B cell (primary cell): ENCODE measurements at regions not wholly inside any gene's neighbourhood (a gene's known extent, or its start where the extent isn't known, plus 50 kb on each side); places are given as distances from the start of the nearest gene placed in this dataset.

Source experiments
- ATAC-seq: fragments of 200-7000 bp; cut with Tn5 transposase; one replicate; pipeline ENCODE4 v1.10.0; 2021; ENCODE audit warnings: low read depth, mild to moderate bottlenecking, moderate number of reproducible peaks, moderate library complexity
- CTCF ChIA-PET: fragments of 350-600 bp; sonication (Branson Sonifier 250); formaldehyde crosslinking; loops from one replicate; lab custom pipeline; 2021; ENCODE audit warnings: antibody characterized with exemption, inconsistent platforms; lab: Charles Lee
- POLR2A ChIA-PET: fragments of 350-600 bp; sonication (Branson Sonifier 250); formaldehyde crosslinking; loops from one replicate; lab custom pipeline; 2021; ENCODE audit warnings: antibody characterized with exemption; lab: Charles Lee
- DNase-seq: peaks from one replicate; pipeline ENCODE4 v3.0.0; 2013
- H2AFZ ChIP-seq: 2 replicates; pipeline ENCODE4 v1.6.1; 2012; ENCODE audit warnings: mild to moderate bottlenecking, low read depth, low read length; ENCODE audit not compliant: insufficient read depth, poor library complexity, severe bottlenecking
- H3K27ac ChIP-seq, 2 donors: 1 replicate in 1 of 2; 2 replicates in 1 of 2; pipeline ENCODE4 v1.5.1; 2012 to 2013; ENCODE audit warnings: low read length in 2 of 2, mild to moderate bottlenecking in 2 of 2, moderate library complexity in 1 of 2
- H3K27me3 ChIP-seq, 4 experiments: fragments of 200-600 bp in 1 of 4; sonication (generic) in 1 of 4; replicated peaks in 1 of 4; 1 replicate in 2 of 4; 2 replicates in 2 of 4; pipeline versions ENCODE4 v1.6.1 to v1.7.0; 2013 to 2016; ENCODE audit warnings: low read length in 3 of 4, mild to moderate bottlenecking in 2 of 4, mixed read lengths in 1 of 4, moderate library complexity in 1 of 4; ENCODE audit not compliant: insufficient read depth in 4 of 4, control insufficient read depth in 3 of 4; ENCODE audit errors: control extremely low read depth in 1 of 4
- H3K36me3 ChIP-seq, 2 experiments: replicated peaks in 1 of 2; 1 replicate in 1 of 2; 2 replicates in 1 of 2; pipeline versions ENCODE4 v1.6.1 to v1.7.1; 2013; ENCODE audit warnings: low read length in 1 of 2; ENCODE audit not compliant: insufficient read depth in 2 of 2, control insufficient read depth in 1 of 2; ENCODE audit errors: control extremely low read depth in 1 of 2, extremely low read depth in 1 of 2
- H3K4me1 ChIP-seq, 2 donors: fragments of 200-600 bp in 1 of 2; sonication (generic) in 1 of 2; 1 replicate in 1 of 2; 2 replicates in 1 of 2; pipeline versions ENCODE4 v1.5.1 to v1.6.1; 2013 to 2017; ENCODE audit warnings: low read length in 2 of 2; ENCODE audit not compliant: control insufficient read depth in 2 of 2, insufficient read depth in 2 of 2
- H3K4me2 ChIP-seq: replicated peaks from 2 replicates; pipeline ENCODE3; 2012; ENCODE audit warnings: mild to moderate bottlenecking, low read depth, low read length; ENCODE audit not compliant: poor library complexity, severe bottlenecking
- H3K4me3 ChIP-seq, 5 experiments: fragments of 200-600 bp in 1 of 5; sonication (generic) in 1 of 5; 1 replicate in 3 of 5; 2 replicates in 2 of 5; pipeline versions ENCODE4 v1.5.1 to v1.7.0; 2011 to 2016; ENCODE audit warnings: low read length in 4 of 5, mild to moderate bottlenecking in 4 of 5, low read depth in 2 of 5, control low read depth in 1 of 5, moderate library complexity in 1 of 5; ENCODE audit not compliant: insufficient read depth in 1 of 5; ENCODE audit errors: control extremely low read depth in 1 of 5, extremely low read depth in 1 of 5
- H3K79me2 ChIP-seq: fragments of 200-600 bp; sonication (generic); one replicate; pipeline ENCODE4 v1.6.0; 2016; ENCODE audit warnings: low read length; ENCODE audit not compliant: control insufficient read depth, insufficient read depth
- H3K9ac ChIP-seq: fragments of 200-600 bp; sonication (generic); 2 replicates; pipeline ENCODE4 v1.6.1; 2017; ENCODE audit warnings: mild to moderate bottlenecking, low read length, moderate library complexity
- H3K9me3 ChIP-seq, 3 donors: one replicate each; pipeline versions ENCODE4 v1.6.1 to v1.7.1; 2013; ENCODE audit warnings: low read length in 2 of 3; ENCODE audit not compliant: control insufficient read depth in 2 of 3, insufficient read depth in 1 of 3; ENCODE audit errors: control extremely low read depth in 1 of 3
- H4K20me1 ChIP-seq: 2 replicates; pipeline ENCODE4 v1.6.0; 2012; ENCODE audit warnings: mild to moderate bottlenecking, low read length; ENCODE audit not compliant: insufficient read depth, control insufficient read depth, poor library complexity, severe bottlenecking
- H3K27ac Mint-ChIP-seq: one replicate; pipeline ENCODE4 v1.8.0; 2021; ENCODE audit warnings: mixed read lengths
- H3K27me3 Mint-ChIP-seq: one replicate; pipeline ENCODE4 v1.8.0; 2021; ENCODE audit warnings: mixed read lengths
- H3K4me1 Mint-ChIP-seq: one replicate; pipeline ENCODE4 v1.8.0; 2021; ENCODE audit warnings: mixed read lengths
- H3K4me3 Mint-ChIP-seq: one replicate; pipeline ENCODE4 v1.8.0; 2021; ENCODE audit warnings: mixed read lengths
- H3K9me3 Mint-ChIP-seq: one replicate; pipeline ENCODE4 v1.8.0; 2022; ENCODE audit warnings: mixed read lengths; ENCODE audit not compliant: insufficient read depth
- EZH2 ChIP-seq: IDR thresholded peaks from 2 replicates; pipeline ENCODE4 v1.6.1; 2012; ENCODE audit warnings: borderline replicate concordance, low read depth, mild to moderate bottlenecking, moderate library complexity, low read length; ENCODE audit not compliant: insufficient read depth, poor library complexity, severe bottlenecking
- WGBS: methylation state at CpG from one replicate; pipeline ENCODE4 v1.1.5; 2013; ENCODE audit warnings: missing lambda C conversion rate; ENCODE audit not compliant: insufficient coverage; 5-methylcytosine and 5-hydroxymethylcytosine counted together
- intact Hi-C: fragments of 100-400 bp; cut with micrococcal nuclease; formaldehyde crosslinking; loops from one replicate; pipeline ENCODE4 v1.10.0; 2022
- TF ChIP-seq, protein P1 (sequence below): fragments of 200-600 bp; IDR thresholded peaks from one replicate; pipeline ENCODE4 v1.8.0; 2022; ENCODE audit warnings: antibody characterized with exemption, mild to moderate bottlenecking

GRCh38 chr5:89428624-89429023, 545.6 kb upstream of the MEF2C start:
- Histone ChIP-seq H4K20me1 (no peaks in the 10 kb centered on the region), H3K79me2 (no peaks in the 10 kb centered on the region), H2AFZ (no peak overlapping the region), H3K27me3 (no peaks in the 10 kb centered on the region), H3K9me3 (no peaks in the 10 kb centered on the region), H3K9ac (no peak overlapping the region), H3K4me1 (peaks cover 11 to 21% of the 10 kb centered on the region in 2 donors), H3K4me2 (no peak overlapping the region), H3K36me3 (no peaks in the 10 kb centered on the region), H3K27ac (no peak overlapping the region), H3K4me3 (no peak overlapping the region)
- DNase-seq: no peak
- ChIA-PET POLR2A (no interaction called here), CTCF (no interaction called here)
- Mint-ChIP-seq H3K27ac (no peak overlapping the region), H3K9me3 (peaks cover 3% of the 10 kb centered on the region), H3K4me1 (peaks cover 26% of the 10 kb centered on the region), H3K27me3 (no peaks in the 10 kb centered on the region), H3K4me3 (no peak overlapping the region)
- TF ChIP-seq, protein P1, sequence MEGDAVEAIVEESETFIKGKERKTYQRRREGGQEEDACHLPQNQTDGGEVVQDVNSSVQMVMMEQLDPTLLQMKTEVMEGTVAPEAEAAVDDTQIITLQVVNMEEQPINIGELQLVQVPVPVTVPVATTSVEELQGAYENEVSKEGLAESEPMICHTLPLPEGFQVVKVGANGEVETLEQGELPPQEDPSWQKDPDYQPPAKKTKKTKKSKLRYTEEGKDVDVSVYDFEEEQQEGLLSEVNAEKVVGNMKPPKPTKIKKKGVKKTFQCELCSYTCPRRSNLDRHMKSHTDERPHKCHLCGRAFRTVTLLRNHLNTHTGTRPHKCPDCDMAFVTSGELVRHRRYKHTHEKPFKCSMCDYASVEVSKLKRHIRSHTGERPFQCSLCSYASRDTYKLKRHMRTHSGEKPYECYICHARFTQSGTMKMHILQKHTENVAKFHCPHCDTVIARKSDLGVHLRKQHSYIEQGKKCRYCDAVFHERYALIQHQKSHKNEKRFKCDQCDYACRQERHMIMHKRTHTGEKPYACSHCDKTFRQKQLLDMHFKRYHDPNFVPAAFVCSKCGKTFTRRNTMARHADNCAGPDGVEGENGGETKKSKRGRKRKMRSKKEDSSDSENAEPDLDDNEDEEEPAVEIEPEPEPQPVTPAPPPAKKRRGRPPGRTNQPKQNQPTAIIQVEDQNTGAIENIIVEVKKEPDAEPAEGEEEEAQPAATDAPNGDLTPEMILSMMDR: no peak
- TF ChIP-seq EZH2: no peak
- intact Hi-C loops: no loop called here
- no peak for ATAC-seq
- WGBS: no CpG with 5 or more reads among the region's 1 CpG

GRCh38 chr5:89425062-89425461, 542.1 kb upstream of the MEF2C start:
- peak overlapping the region; percentile 2 for H3K4me3 Mint-ChIP-seq
- no peaks in the 10 kb centered on the region for H3K27me3 Mint-ChIP-seq
- H3K4me3 ChIP-seq: no peak overlapping the region
- TF ChIP-seq EZH2: no peak
- TF ChIP-seq, protein P1: no peak
- H3K9ac ChIP-seq: no peak overlapping the region
- ChIA-PET POLR2A (no interaction called here), CTCF (no interaction called here)
- DNase-seq: no peak
- H4K20me1 ChIP-seq: no peaks in the 10 kb centered on the region
- peaks cover 3 to 17% of the 10 kb centered on the region in 2 donors for H3K4me1 ChIP-seq
- no peak overlapping the region for H3K27ac Mint-ChIP-seq
- H3K4me1 Mint-ChIP-seq: peaks cover 24% of the 10 kb centered on the region
- H3K27ac ChIP-seq: peak overlapping the region in 1 of 2 donors; percentile 19
- peak overlapping the region; percentile 46 for H2AFZ ChIP-seq
- H3K27me3 ChIP-seq: no peaks in the 10 kb centered on the region
- ATAC-seq: no peak
- H3K4me2 ChIP-seq: peak overlapping the region; percentile 2
- H3K9me3 ChIP-seq: no peaks in the 10 kb centered on the region
- intact Hi-C loops: no loop called here
- no peaks in the 10 kb centered on the region for H3K36me3 ChIP-seq
- WGBS: 47% methylated on average over 3 of the region's 3 CpGs
- H3K9me3 Mint-ChIP-seq: peaks cover 3% of the 10 kb centered on the region
- H3K79me2 ChIP-seq: no peaks in the 10 kb centered on the region
